ENCODE measurements at regions not wholly inside any gene's neighbourhood (a gene's known extent, or its start where the extent isn't known, plus 50 kb on each side); places are given as distances from the start of the nearest gene placed in this dataset.

GRCh38 chr2:196336715-196337114 lies 165.3 kb upstream of the STK17B start:
- H4K20me1 ChIP-seq (ENCODE audit: insufficient read depth, low read length): no peaks in the 10 kb centered on the region
- H3K4me3 ChIP-seq (replicated peaks in 1 of 3; ENCODE audit: low read depth in 2 of 3, low read length in 3 of 3): no peak overlapping the region
- no peak overlapping the region for H3K4me2 ChIP-seq (replicated peaks; ENCODE audit: extremely low read depth, low read length, poor library complexity, severe bottlenecking)
- no peak overlapping the region for H2AFZ ChIP-seq (ENCODE audit: insufficient read depth, low read depth, low read length, poor library complexity, severe bottlenecking)
- Mint-ChIP-seq H3K27ac (no peak overlapping the region), H3K4me3 (no peak overlapping the region), H3K27me3 (ENCODE audit: low read depth in 3 of 3) (peaks cover 0 to 2% (median 0%) of the 10 kb centered on the region in 3 donors), H3K9me3 (no peaks in the 10 kb centered on the region), H3K4me1 (peaks cover 4% of the 10 kb centered on the region), H3K36me3 (no peaks in the 10 kb centered on the region)
- no peaks in the 10 kb centered on the region for H3K9me3 ChIP-seq (replicated peaks in 1 of 2; ENCODE audit: control insufficient read depth in 1 of 2, insufficient read depth in 1 of 2, low read length in 2 of 2)
- no CpG with 5 or more reads among the region's 4 CpGs for WGBS (ENCODE audit: insufficient coverage)
- no peaks in the 10 kb centered on the region for H3K79me2 ChIP-seq (ENCODE audit: insufficient read depth, low read length)
- DNase-seq: peak in 1 of 3 donors; percentile 14
- H3K9ac ChIP-seq (ENCODE audit: insufficient read depth, low read length, poor library complexity, severe bottlenecking): no peak overlapping the region
- no peak for TF ChIP-seq CTCF (IDR thresholded peaks at IDR 0.05)
- no peaks in the 10 kb centered on the region for H3K4me1 ChIP-seq (ENCODE audit: control insufficient read depth in 1 of 2, insufficient read depth in 2 of 2, low read length in 2 of 2)
- intact Hi-C loops (cut with micrococcal nuclease): loop anchor here in 1 of 2 donors (10.0 kb wide), 1 partner anchor 202 kb away; no protein-coding TSS in a partner anchor
- H3K27me3 ChIP-seq (ENCODE audit: control insufficient read depth in 2 of 2, insufficient read depth in 2 of 2, low read length in 2 of 2): no peaks in the 10 kb centered on the region
- no peaks in the 10 kb centered on the region for H3K36me3 ChIP-seq (replicated peaks in 1 of 2; ENCODE audit: control insufficient read depth in 1 of 2, insufficient read depth in 2 of 2, low read length in 2 of 2)
- no peak overlapping the region for H3K27ac ChIP-seq (ENCODE audit: low read depth in 1 of 2, low read length in 2 of 2)

- no peaks in the 10 kb centered on the region for H3K9me3 Mint-ChIP-seq
- intact Hi-C loops (cut with micrococcal nuclease): loop anchor here in 1 of 2 donors (10.0 kb wide), 1 partner anchor 203 kb away; no protein-coding TSS in a partner anchor
- no peaks in the 10 kb centered on the region for H3K36me3 ChIP-seq (replicated peaks in 1 of 2; ENCODE audit: control insufficient read depth in 1 of 2, insufficient read depth in 2 of 2, low read length in 2 of 2)
- WGBS (ENCODE audit: insufficient coverage): 76% methylated on average over 6 of the region's 6 CpGs
- H3K4me1 ChIP-seq (ENCODE audit: control insufficient read depth in 1 of 2, insufficient read depth in 2 of 2, low read length in 2 of 2): no peaks in the 10 kb centered on the region
- TF ChIP-seq CTCF (IDR thresholded peaks at IDR 0.05): peak; percentile 61
- no peak overlapping the region for H3K4me2 ChIP-seq (replicated peaks; ENCODE audit: extremely low read depth, low read length, poor library complexity, severe bottlenecking)
- H3K9me3 ChIP-seq (replicated peaks in 1 of 2; ENCODE audit: control insufficient read depth in 1 of 2, insufficient read depth in 1 of 2, low read length in 2 of 2): no peaks in the 10 kb centered on the region
- peak; percentile 4 to 26 (median 18) for DNase-seq
- peaks cover 0 to 2% (median 0%) of the 10 kb centered on the region in 3 donors for H3K27me3 Mint-ChIP-seq (ENCODE audit: low read depth in 3 of 3)
- no peaks in the 10 kb centered on the region for H3K27me3 ChIP-seq (ENCODE audit: control insufficient read depth in 2 of 2, insufficient read depth in 2 of 2, low read length in 2 of 2)
- no peak overlapping the region for H3K27ac Mint-ChIP-seq
- H4K20me1 ChIP-seq (ENCODE audit: insufficient read depth, low read length): no peaks in the 10 kb centered on the region
- no peak overlapping the region for H2AFZ ChIP-seq (ENCODE audit: insufficient read depth, low read depth, low read length, poor library complexity, severe bottlenecking)
- no peaks in the 10 kb centered on the region for H3K4me1 Mint-ChIP-seq
- no peaks in the 10 kb centered on the region for H3K36me3 Mint-ChIP-seq
- H3K9ac ChIP-seq (ENCODE audit: insufficient read depth, low read length, poor library complexity, severe bottlenecking): no peak overlapping the region
- H3K27ac ChIP-seq (ENCODE audit: low read depth in 1 of 2, low read length in 2 of 2): no peak overlapping the region
- no peak overlapping the region for H3K4me3 Mint-ChIP-seq
- no peaks in the 10 kb centered on the region for H3K79me2 ChIP-seq (ENCODE audit: insufficient read depth, low read length)
- no peak overlapping the region for H3K4me3 ChIP-seq (replicated peaks in 1 of 3; ENCODE audit: low read depth in 2 of 3, low read length in 3 of 3)
Observed at GRCh38 chr2:196337208-196337953, 166.0 kb upstream of the STK17B start.

All from CD14-positive monocyte (primary cell).